Mammary epithelial cell (primary cell): ENCODE measurements at regions not wholly inside any gene's neighbourhood (a gene's known extent, or its start where the extent isn't known, plus 50 kb on each side); places are given as distances from the start of the nearest gene placed in this dataset.

Source experiments
- EZH2 ChIP-seq: IDR thresholded peaks from 2 replicates; pipeline ENCODE4 v1.6.1; 2012; ENCODE audit warnings: low read length, inconsistent platforms, borderline replicate concordance
- TF ChIP-seq, protein P1 (sequence below), 2 donors: IDR thresholded peaks in 1 of 2; conservative IDR thresholded peaks in 1 of 2; 2 replicates each; pipeline ENCODE4 v1.5.1; 2011 to 2012; ENCODE audit warnings: inconsistent platforms in 2 of 2, low read length in 2 of 2, mild to moderate bottlenecking in 2 of 2, control low read depth in 1 of 2, low read depth in 1 of 2; ENCODE audit not compliant: insufficient read depth in 1 of 2; ENCODE audit errors: extremely low read depth in 1 of 2

DNA sequence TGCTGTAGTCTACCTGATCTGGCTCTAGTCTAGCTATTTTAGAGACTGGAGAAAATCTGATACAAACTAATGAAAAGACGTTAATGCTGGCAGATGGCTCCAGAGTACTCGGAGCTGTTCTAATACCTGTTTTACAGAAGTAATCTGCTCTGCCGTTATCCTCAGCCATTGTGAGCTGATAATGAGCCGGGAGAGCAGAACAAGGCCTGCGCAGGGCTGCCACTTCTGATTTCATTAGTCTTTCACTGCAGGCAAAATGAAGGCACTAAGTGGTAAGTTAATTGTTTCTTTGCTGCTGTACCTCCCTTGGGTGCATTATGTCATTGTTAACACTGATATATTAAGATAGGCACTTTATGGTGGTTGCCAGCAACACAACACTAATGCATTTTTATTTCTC is 456.4 kb upstream of the PFKP start:
- TF ChIP-seq, protein P1, sequence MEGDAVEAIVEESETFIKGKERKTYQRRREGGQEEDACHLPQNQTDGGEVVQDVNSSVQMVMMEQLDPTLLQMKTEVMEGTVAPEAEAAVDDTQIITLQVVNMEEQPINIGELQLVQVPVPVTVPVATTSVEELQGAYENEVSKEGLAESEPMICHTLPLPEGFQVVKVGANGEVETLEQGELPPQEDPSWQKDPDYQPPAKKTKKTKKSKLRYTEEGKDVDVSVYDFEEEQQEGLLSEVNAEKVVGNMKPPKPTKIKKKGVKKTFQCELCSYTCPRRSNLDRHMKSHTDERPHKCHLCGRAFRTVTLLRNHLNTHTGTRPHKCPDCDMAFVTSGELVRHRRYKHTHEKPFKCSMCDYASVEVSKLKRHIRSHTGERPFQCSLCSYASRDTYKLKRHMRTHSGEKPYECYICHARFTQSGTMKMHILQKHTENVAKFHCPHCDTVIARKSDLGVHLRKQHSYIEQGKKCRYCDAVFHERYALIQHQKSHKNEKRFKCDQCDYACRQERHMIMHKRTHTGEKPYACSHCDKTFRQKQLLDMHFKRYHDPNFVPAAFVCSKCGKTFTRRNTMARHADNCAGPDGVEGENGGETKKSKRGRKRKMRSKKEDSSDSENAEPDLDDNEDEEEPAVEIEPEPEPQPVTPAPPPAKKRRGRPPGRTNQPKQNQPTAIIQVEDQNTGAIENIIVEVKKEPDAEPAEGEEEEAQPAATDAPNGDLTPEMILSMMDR (conservative IDR thresholded peaks at IDR 0.05 in 1 of 2, IDR thresholded peaks at IDR 0.05 in 1 of 2; ENCODE audit: extremely low read depth in 1 of 2, insufficient read depth in 1 of 2, low read depth in 1 of 2, low read length in 2 of 2): no peak
- TF ChIP-seq EZH2: no peak
